ENCODE measurements at regions not wholly inside any gene's neighbourhood (a gene's known extent, or its start where the extent isn't known, plus 50 kb on each side); places are given as distances from the start of the nearest gene placed in this dataset.

DNA sequence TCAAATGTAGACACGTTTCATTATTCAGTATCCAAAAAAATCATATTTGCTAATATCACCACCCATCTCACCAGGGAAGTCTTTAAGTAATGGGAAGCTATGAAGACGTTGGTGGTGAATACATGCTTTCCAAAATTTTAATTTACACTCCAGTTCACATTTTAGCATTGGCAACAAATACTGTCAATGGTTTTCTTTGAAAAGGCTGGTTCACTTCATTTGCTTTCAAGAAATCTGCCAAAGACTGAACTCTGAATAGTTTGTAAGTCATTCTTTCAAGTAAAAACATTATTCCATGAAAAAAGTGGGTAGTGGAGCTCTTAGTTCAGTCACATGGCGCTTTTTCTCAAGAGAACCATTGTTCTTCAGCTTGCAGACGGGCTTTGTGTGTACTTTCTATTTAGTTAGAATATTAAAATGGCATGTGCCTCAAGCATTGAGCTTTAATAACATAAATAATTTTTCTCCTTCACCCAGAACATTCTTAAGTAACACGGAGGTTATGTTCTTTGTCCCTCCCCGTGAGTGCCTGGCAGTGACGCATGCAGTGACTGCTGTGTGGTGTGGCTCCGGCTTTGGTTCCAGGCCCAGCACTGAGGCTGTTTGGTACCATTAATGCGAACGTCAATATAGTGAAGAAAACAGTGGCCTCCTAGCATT lies 300.0 kb upstream of the HDAC4 start:
- POLR2A ChIA-PET = no interaction called here
- H3K4me3 ChIP-seq (ENCODE audit: low read depth, low read length) = no peak overlapping the region
- no peaks in the 10 kb centered on the region for H3K4me1 ChIP-seq (ENCODE audit: control insufficient read depth, insufficient read depth, low read length)
- no peak for TF ChIP-seq ZBTB20 (tag by site-specific recombination; IDR thresholded peaks at IDR 0.05)
- H3K9me3 ChIP-seq (ENCODE audit: control insufficient read depth, insufficient read depth, low read depth, low read length) = no peaks in the 10 kb centered on the region
- CTCF ChIA-PET = interaction anchor here (0.6 kb wide), 1 partner anchor 120 kb away, joined by 3 read pairs; no protein-coding TSS in a partner anchor
- no peak overlapping the region for H3K27ac ChIP-seq (ENCODE audit: extremely low read depth, low read depth, low read length)
- H3K36me3 ChIP-seq (ENCODE audit: control insufficient read depth in 2 of 2, insufficient read depth in 1 of 2, low read length in 2 of 2) = no peaks in the 10 kb centered on the region

DNA sequence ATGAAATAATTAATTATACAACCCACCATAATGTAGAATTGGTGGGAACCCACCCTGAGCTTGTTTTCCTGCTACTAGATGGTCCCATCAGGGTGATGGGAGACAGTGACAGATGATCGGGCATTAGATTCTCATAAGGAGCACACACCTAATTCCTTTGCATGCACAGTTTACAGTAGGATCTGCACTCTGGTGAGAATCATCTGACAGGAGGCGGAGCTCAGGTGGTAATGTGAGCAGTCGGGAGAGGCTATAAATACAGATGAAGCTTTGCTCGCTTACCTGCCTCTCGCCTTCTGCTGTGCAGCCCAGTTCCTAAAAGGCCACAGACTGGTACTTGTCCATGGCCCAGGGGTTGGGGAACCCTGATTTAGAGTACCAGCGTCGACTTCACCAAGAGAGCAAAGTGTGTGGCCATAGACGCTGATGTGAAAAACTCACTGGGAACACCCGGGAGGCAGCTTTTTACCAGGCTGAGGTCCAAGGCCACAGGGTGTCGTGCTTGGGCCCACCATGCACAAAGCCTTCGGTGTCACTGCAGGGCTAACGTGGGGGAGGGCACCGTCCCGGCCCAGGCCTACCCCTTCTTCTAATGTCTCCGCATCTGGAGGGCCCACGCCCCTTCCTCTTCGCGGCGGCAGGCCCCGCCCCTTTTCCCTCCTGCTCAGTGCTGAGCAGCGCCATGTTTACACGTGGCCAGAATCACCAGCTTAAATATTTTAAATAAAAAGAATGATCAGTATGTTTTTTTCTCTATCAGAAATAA lies 296.8 kb upstream of the HDAC4 start:
- H3K4me3 ChIP-seq (ENCODE audit: low read depth, low read length) = no peak overlapping the region
- H3K36me3 ChIP-seq (ENCODE audit: control insufficient read depth in 2 of 2, insufficient read depth in 1 of 2, low read length in 2 of 2) = no peaks in the 10 kb centered on the region
- no peak overlapping the region for H3K27ac ChIP-seq (ENCODE audit: extremely low read depth, low read depth, low read length)
- H3K4me1 ChIP-seq (ENCODE audit: control insufficient read depth, insufficient read depth, low read length) = no peaks in the 10 kb centered on the region
- ChIA-PET POLR2A (no interaction called here), CTCF (interaction anchor here (0.6 kb wide), 1 partner anchor 8 kb away, joined by 3 read pairs; no protein-coding TSS in a partner anchor)
- no peak for TF ChIP-seq ZNF155 (tag by site-specific recombination; IDR thresholded peaks at IDR 0.05)
- TF ChIP-seq, protein P1, sequence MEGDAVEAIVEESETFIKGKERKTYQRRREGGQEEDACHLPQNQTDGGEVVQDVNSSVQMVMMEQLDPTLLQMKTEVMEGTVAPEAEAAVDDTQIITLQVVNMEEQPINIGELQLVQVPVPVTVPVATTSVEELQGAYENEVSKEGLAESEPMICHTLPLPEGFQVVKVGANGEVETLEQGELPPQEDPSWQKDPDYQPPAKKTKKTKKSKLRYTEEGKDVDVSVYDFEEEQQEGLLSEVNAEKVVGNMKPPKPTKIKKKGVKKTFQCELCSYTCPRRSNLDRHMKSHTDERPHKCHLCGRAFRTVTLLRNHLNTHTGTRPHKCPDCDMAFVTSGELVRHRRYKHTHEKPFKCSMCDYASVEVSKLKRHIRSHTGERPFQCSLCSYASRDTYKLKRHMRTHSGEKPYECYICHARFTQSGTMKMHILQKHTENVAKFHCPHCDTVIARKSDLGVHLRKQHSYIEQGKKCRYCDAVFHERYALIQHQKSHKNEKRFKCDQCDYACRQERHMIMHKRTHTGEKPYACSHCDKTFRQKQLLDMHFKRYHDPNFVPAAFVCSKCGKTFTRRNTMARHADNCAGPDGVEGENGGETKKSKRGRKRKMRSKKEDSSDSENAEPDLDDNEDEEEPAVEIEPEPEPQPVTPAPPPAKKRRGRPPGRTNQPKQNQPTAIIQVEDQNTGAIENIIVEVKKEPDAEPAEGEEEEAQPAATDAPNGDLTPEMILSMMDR (tag by site-specific recombination; IDR thresholded peaks at IDR 0.05) = no peak
- no peak for TF ChIP-seq ZFP69B (tag by site-specific recombination; IDR thresholded peaks at IDR 0.05)
- TF ChIP-seq ZIC2 (tag by site-specific recombination; IDR thresholded peaks at IDR 0.05) = no peak
- TF ChIP-seq ZNF184 (tag by site-specific recombination; IDR thresholded peaks at IDR 0.05) = no peak
- no peak for TF ChIP-seq YY1 (tag by site-specific recombination; IDR thresholded peaks at IDR 0.05)
- H3K9me3 ChIP-seq (ENCODE audit: control insufficient read depth, insufficient read depth, low read depth, low read length) = no peaks in the 10 kb centered on the region

DNA sequence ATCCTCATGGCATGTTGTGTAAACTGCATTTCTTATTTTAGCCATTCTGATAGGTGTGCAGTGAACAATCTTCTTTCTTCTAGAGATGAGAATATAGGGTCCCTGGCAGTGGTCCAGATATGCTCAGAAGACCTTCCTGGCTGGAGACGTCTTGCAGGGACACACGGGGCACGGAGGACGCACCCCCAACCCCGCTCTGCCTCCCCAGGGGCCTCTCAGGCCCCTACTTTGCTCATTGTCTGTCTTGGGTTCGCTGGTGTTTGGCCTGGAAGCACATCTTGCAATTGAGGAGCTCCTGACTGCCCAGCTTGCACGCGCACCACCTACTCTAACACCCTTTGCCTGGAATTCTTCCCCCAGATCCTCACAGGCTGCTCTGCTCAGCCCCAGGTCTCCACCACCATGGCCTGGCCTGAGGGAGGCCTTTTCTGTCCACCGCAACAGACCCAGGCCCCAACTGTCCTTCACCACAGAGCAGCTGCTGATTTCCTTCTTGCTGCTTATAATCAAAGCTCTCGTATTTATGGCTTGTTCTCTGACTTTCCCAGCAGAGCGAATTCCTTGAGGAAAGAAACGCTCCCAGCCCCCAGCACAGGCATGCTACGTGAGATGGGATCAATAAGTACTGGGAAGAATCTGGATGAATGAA lies 295.9 kb upstream of the HDAC4 start:
- Histone ChIP-seq H3K4me3 (ENCODE audit: low read depth, low read length) (no peak overlapping the region), H3K27ac (ENCODE audit: extremely low read depth, low read depth, low read length) (no peak overlapping the region), H3K9me3 (ENCODE audit: control insufficient read depth, insufficient read depth, low read depth, low read length) (no peaks in the 10 kb centered on the region), H3K4me1 (ENCODE audit: control insufficient read depth, insufficient read depth, low read length) (no peaks in the 10 kb centered on the region), H3K36me3 (ENCODE audit: control insufficient read depth in 2 of 2, insufficient read depth in 1 of 2, low read length in 2 of 2) (no peaks in the 10 kb centered on the region)
- no peak for TF ChIP-seq WT1 (tag by site-specific recombination; IDR thresholded peaks at IDR 0.05)
- ChIA-PET POLR2A (no interaction called here), CTCF (interaction anchor here (0.6 kb wide), 1 partner anchor 9 kb away, joined by 3 read pairs; no protein-coding TSS in a partner anchor)

DNA sequence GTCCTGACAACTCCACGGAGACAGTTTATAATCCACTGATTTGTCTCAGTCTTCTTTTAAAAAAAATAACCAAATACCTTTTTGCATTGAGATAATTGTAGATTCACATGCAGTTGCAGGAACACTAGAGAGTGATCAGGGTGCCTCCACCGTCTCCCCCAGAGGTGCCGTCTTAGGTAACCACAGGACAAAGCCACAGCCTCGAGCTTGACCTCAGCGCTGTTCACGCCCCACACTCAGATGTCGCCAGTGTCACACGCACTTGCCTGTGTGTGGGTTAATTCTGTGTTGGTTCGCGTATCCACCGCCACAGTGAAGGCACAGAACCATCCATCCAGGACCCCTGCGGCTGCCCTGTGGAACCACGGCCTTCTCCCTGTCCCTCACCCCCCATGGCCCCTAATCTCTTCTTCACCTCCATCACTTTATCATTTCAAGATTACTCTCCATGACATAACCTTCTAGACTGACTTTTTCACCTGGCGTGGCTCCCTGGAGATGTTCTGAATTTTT lies 295.0 kb upstream of the HDAC4 start:
- H3K4me3 ChIP-seq (ENCODE audit: low read depth, low read length) = no peak overlapping the region

More for the DNA sequence above, 295.0 kb upstream of the HDAC4 start:
- no peak for TF ChIP-seq ZNF48 (tag by site-specific recombination; IDR thresholded peaks at IDR 0.05)
- TF ChIP-seq ZNF596 (tag by site-specific recombination; IDR thresholded peaks at IDR 0.05) = no peak
- TF ChIP-seq, protein P2, sequence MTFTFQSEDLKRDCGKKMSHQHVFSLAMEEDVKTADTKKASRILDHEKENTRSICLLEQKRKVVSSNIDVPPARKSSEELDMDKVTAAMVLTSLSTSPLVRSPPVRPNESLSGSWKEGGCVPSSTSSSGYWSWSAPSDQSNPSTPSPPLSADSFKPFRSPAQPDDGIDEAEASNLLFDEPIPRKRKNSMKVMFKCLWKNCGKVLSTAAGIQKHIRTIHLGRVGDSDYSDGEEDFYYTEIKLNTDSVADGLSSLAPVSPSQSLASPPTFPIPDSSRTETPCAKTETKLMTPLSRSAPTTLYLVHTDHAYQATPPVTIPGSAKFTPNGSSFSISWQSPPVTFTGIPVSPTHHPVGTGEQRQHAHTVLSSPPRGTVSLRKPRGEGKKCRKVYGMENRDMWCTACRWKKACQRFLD (tag by site-specific recombination; IDR thresholded peaks at IDR 0.05) = no peak
- no peak for TF ChIP-seq ZSCAN30 (tag by site-specific recombination; IDR thresholded peaks at IDR 0.05)
- no peak for TF ChIP-seq ZNF677 (tag by site-specific recombination; IDR thresholded peaks at IDR 0.05)
- no peak for TF ChIP-seq BCL11B (tag by site-specific recombination; IDR thresholded peaks at IDR 0.05; ENCODE audit: low read depth)
- ChIA-PET CTCF (no interaction called here), POLR2A (no interaction called here)
- H3K36me3 ChIP-seq (ENCODE audit: control insufficient read depth in 2 of 2, insufficient read depth in 1 of 2, low read length in 2 of 2) = no peaks in the 10 kb centered on the region
- H3K4me1 ChIP-seq (ENCODE audit: control insufficient read depth, insufficient read depth, low read length) = no peaks in the 10 kb centered on the region
- no peak overlapping the region for H3K27ac ChIP-seq (ENCODE audit: extremely low read depth, low read depth, low read length)
- H3K9me3 ChIP-seq (ENCODE audit: control insufficient read depth, insufficient read depth, low read depth, low read length) = no peaks in the 10 kb centered on the region

Data from HEK293 (cell line).